Liver (tissue), 8 donors: ENCODE measurements at regions not wholly inside any gene's neighbourhood (a gene's known extent, or its start where the extent isn't known, plus 50 kb on each side); places are given as distances from the start of the nearest gene placed in this dataset.

ENCODE experiments used
- DNase-seq: peaks from one replicate; pipeline ENCODE4 v3.0.0-alpha.2; 2017; ENCODE audit warnings: low spot score
- H3K27ac ChIP-seq, 2 donors: one replicate each; pipeline ENCODE4 v1.7.0; 2013; ENCODE audit warnings: inconsistent platforms in 2 of 2, low read length in 2 of 2, control low read depth in 1 of 2, low read depth in 1 of 2, mild to moderate bottlenecking in 1 of 2
- H3K27me3 ChIP-seq, 4 donors: one replicate each; pipeline versions ENCODE4 v1.6.1 to v1.7.0; 2013; ENCODE audit warnings: low read length in 3 of 4, inconsistent platforms in 1 of 4, mild to moderate bottlenecking in 1 of 4, moderate library complexity in 1 of 4; ENCODE audit not compliant: control insufficient read depth in 4 of 4, insufficient read depth in 4 of 4
- H3K36me3 ChIP-seq, 4 donors: one replicate each; pipeline versions ENCODE4 v1.6.1 to v1.7.0; 2013; ENCODE audit warnings: low read length in 3 of 4, mild to moderate bottlenecking in 3 of 4, low read depth in 1 of 4, moderate library complexity in 1 of 4; ENCODE audit not compliant: control insufficient read depth in 4 of 4, insufficient read depth in 3 of 4
- H3K4me1 ChIP-seq, 4 donors: one replicate each; pipeline versions ENCODE4 v1.6.1 to v1.7.0; 2013; ENCODE audit warnings: low read length in 3 of 4, mild to moderate bottlenecking in 3 of 4, moderate library complexity in 1 of 4; ENCODE audit not compliant: control insufficient read depth in 4 of 4, insufficient read depth in 4 of 4
- H3K4me3 ChIP-seq, 3 donors: one replicate each; pipeline versions ENCODE4 v1.6.1 to v1.7.0; 2013; ENCODE audit warnings: low read length in 3 of 3, control low read depth in 1 of 3, low read depth in 1 of 3, mild to moderate bottlenecking in 1 of 3
- H3K9ac ChIP-seq, 2 donors: one replicate each; pipeline ENCODE4 v1.7.0; 2013; ENCODE audit warnings: low read length in 2 of 2, mild to moderate bottlenecking in 2 of 2, moderate library complexity in 2 of 2, control low read depth in 1 of 2, low read depth in 1 of 2
- H3K9me3 ChIP-seq, 4 donors: one replicate each; pipeline versions ENCODE4 v1.6.1 to v1.7.0; 2013; ENCODE audit warnings: low read length in 3 of 4; ENCODE audit not compliant: control insufficient read depth in 4 of 4
- ATF3 ChIP-seq: IDR thresholded peaks from 2 replicates; pipeline ENCODE4 v1.6.1; 2016; ENCODE audit warnings: antibody characterized with exemption
- CTCF ChIP-seq: fragments of 150-350 bp; IDR thresholded peaks from 2 replicates; pipeline ENCODE4 v1.5.1; 2017; ENCODE audit warnings: improper control_type of control experiment, low read depth, low read length; ENCODE audit not compliant: missing input control
- EGR1 ChIP-seq, 2 donors: IDR thresholded peaks; 2 replicates each; pipeline ENCODE4 v1.6.1; 2016 to 2018; ENCODE audit warnings: antibody characterized with exemption in 2 of 2, low read depth in 2 of 2
- FOXA1 ChIP-seq: IDR thresholded peaks from 2 replicates; pipeline ENCODE4 v1.6.1; 2016; ENCODE audit warnings: antibody characterized with exemption
- FOXA2 ChIP-seq: IDR thresholded peaks from 2 replicates; pipeline ENCODE4 v1.6.1; 2016; ENCODE audit warnings: antibody characterized with exemption
- GABPA ChIP-seq, 2 donors: IDR thresholded peaks in 1 of 2; conservative IDR thresholded peaks in 1 of 2; 2 replicates each; pipeline ENCODE4 v1.6.1; 2016; ENCODE audit warnings: antibody characterized with exemption in 2 of 2, mild to moderate bottlenecking in 1 of 2, moderate library complexity in 1 of 2
- HNF4A ChIP-seq, 2 donors: conservative IDR thresholded peaks; 2 replicates each; pipeline ENCODE4 v1.6.1; 2016; ENCODE audit warnings: antibody characterized with exemption in 2 of 2, mild to moderate bottlenecking in 2 of 2
- HNF4G ChIP-seq: IDR thresholded peaks from 2 replicates; pipeline ENCODE4 v1.6.1; 2016; ENCODE audit warnings: antibody characterized with exemption
- JUND ChIP-seq, 2 donors: IDR thresholded peaks; 2 replicates each; pipeline ENCODE4 v1.6.1; 2016; ENCODE audit warnings: antibody characterized with exemption in 2 of 2
- MAX ChIP-seq: IDR thresholded peaks from 2 replicates; pipeline ENCODE4 v1.6.1; 2016; ENCODE audit warnings: antibody characterized with exemption
- NR2F2 ChIP-seq: IDR thresholded peaks from 2 replicates; pipeline ENCODE4 v1.6.1; 2016; ENCODE audit warnings: antibody characterized with exemption
- RAD21 ChIP-seq, 2 donors: IDR thresholded peaks; 2 replicates each; pipeline ENCODE4 v1.6.1; 2016; ENCODE audit warnings: antibody characterized with exemption in 2 of 2, mild to moderate bottlenecking in 2 of 2
- RXRA ChIP-seq, 2 donors: IDR thresholded peaks; 2 replicates each; pipeline ENCODE4 v1.6.1; 2017 to 2018; ENCODE audit warnings: antibody characterized with exemption in 2 of 2, mild to moderate bottlenecking in 1 of 2
- SP1 ChIP-seq: IDR thresholded peaks from 2 replicates; pipeline ENCODE4 v1.6.1; 2018; ENCODE audit warnings: antibody characterized with exemption, mild to moderate bottlenecking
- TAF1 ChIP-seq: conservative IDR thresholded peaks from 2 replicates; pipeline ENCODE4 v1.6.1; 2016; ENCODE audit warnings: antibody characterized with exemption, mild to moderate bottlenecking
- YY1 ChIP-seq: IDR thresholded peaks from 2 replicates; pipeline ENCODE4 v1.6.1; 2016; ENCODE audit warnings: antibody characterized with exemption, mild to moderate bottlenecking
- ZBTB33 ChIP-seq: IDR thresholded peaks from 2 replicates; pipeline ENCODE4 v1.6.1; 2016; ENCODE audit warnings: antibody characterized with exemption
- WGBS: extraction: QIAGEN DNeasy Blood & Tissue Kit; methylation state at CpG from one replicate; pipeline ENCODE4 v1.1.7; 2013; 5-methylcytosine and 5-hydroxymethylcytosine counted together
- TF ChIP-seq, protein P1 (sequence below): IDR thresholded peaks from 2 replicates; pipeline ENCODE4 v1.6.1; 2016; ENCODE audit warnings: antibody characterized with exemption, mild to moderate bottlenecking
- donor health status: healthy.
- donor health status: healthy.
- donor health status: healthy.
- donor health status: healthy.
- donor health status: healthy.

DNA sequence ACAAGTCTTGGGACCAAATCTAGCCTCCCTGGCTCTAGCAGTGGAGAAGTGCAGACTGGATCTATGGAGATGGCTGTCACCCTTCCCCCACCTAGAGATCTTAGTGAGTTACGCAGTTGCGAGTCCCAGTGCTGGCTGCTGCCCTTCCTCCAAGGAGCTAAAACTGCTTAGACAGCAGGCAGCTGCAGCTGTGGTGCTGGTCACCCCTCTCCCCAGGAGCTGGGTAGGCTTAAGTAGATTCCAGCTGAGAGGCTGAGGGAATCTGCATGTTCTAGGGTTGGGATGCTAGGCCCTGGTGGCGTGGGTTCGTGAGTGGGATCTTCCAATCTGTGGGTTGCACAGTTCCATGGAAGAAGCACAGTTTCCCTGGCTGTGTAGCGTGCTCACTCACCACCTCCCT, 120.2 kb downstream of the SLC35B3 start:
- Histone ChIP-seq H3K4me1 (no peaks in the 10 kb centered on the region), H3K27me3 (peaks cover 0 to 4% (median 0%) of the 10 kb centered on the region in 4 donors), H3K36me3 (no peaks in the 10 kb centered on the region), H3K27ac (no peak overlapping the region), H3K4me3 (no peak overlapping the region), H3K9me3 (no peaks in the 10 kb centered on the region), H3K9ac (no peak overlapping the region)
- WGBS, result 86% methylated on average over 5 of the region's 5 CpGs
- no peak for DNase-seq
- no peak for TF ChIP-seq HNF4G
- no peak for TF ChIP-seq SP1
- TF ChIP-seq HNF4A (conservative IDR thresholded peaks at IDR 0.05), result no peak
- TF ChIP-seq MAX, result no peak
- no peak for TF ChIP-seq NR2F2
- no peak for TF ChIP-seq FOXA2
- TF ChIP-seq FOXA1, result no peak
- no peak for TF ChIP-seq YY1
- no peak for TF ChIP-seq GABPA (IDR thresholded peaks at IDR 0.05 in 1 of 2, conservative IDR thresholded peaks at IDR 0.05 in 1 of 2)
- TF ChIP-seq TAF1, result no peak
- TF ChIP-seq EGR1 (IDR thresholded peaks at IDR 0.05; ENCODE audit: low read depth in 2 of 2), result no peak
- no peak for TF ChIP-seq ZBTB33
- no peak for TF ChIP-seq ATF3
- no peak for TF ChIP-seq RAD21 (IDR thresholded peaks at IDR 0.05)
- TF ChIP-seq CTCF, result no peak
- TF ChIP-seq, protein P1, sequence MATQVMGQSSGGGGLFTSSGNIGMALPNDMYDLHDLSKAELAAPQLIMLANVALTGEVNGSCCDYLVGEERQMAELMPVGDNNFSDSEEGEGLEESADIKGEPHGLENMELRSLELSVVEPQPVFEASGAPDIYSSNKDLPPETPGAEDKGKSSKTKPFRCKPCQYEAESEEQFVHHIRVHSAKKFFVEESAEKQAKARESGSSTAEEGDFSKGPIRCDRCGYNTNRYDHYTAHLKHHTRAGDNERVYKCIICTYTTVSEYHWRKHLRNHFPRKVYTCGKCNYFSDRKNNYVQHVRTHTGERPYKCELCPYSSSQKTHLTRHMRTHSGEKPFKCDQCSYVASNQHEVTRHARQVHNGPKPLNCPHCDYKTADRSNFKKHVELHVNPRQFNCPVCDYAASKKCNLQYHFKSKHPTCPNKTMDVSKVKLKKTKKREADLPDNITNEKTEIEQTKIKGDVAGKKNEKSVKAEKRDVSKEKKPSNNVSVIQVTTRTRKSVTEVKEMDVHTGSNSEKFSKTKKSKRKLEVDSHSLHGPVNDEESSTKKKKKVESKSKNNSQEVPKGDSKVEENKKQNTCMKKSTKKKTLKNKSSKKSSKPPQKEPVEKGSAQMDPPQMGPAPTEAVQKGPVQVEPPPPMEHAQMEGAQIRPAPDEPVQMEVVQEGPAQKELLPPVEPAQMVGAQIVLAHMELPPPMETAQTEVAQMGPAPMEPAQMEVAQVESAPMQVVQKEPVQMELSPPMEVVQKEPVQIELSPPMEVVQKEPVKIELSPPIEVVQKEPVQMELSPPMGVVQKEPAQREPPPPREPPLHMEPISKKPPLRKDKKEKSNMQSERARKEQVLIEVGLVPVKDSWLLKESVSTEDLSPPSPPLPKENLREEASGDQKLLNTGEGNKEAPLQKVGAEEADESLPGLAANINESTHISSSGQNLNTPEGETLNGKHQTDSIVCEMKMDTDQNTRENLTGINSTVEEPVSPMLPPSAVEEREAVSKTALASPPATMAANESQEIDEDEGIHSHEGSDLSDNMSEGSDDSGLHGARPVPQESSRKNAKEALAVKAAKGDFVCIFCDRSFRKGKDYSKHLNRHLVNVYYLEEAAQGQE, result no peak

GRCh38 chr6:8301502-8301901, 133.8 kb downstream of the SLC35B3 start:
- Histone ChIP-seq H3K27me3 (no peaks in the 10 kb centered on the region), H3K36me3 (no peaks in the 10 kb centered on the region), H3K9ac (no peak overlapping the region), H3K4me3 (no peak overlapping the region), H3K4me1 (no peaks in the 10 kb centered on the region), H3K27ac (no peak overlapping the region), H3K9me3 (no peaks in the 10 kb centered on the region)
- no peak for TF ChIP-seq YY1
- TF ChIP-seq RXRA (IDR thresholded peaks at IDR 0.05), result no peak
- no peak for TF ChIP-seq TAF1
- TF ChIP-seq EGR1 (IDR thresholded peaks at IDR 0.05; ENCODE audit: low read depth in 2 of 2), result no peak
- no peak for TF ChIP-seq MAX
- TF ChIP-seq FOXA2, result no peak
- TF ChIP-seq CTCF, result no peak
- TF ChIP-seq HNF4A (conservative IDR thresholded peaks at IDR 0.05), result no peak
- TF ChIP-seq SP1, result no peak
- TF ChIP-seq FOXA1, result no peak
- TF ChIP-seq GABPA (IDR thresholded peaks at IDR 0.05 in 1 of 2, conservative IDR thresholded peaks at IDR 0.05 in 1 of 2), result no peak
- TF ChIP-seq HNF4G, result no peak
- TF ChIP-seq JUND (IDR thresholded peaks at IDR 0.05), result no peak
- no peak for DNase-seq
- 81% methylated on average over 2 of the region's 2 CpGs for WGBS
